ENCODE measurements at regions not wholly inside any gene's neighbourhood (a gene's known extent, or its start where the extent isn't known, plus 50 kb on each side); places are given as distances from the start of the nearest gene placed in this dataset.

- DNase-seq: no peak
These were observed 95.8 kb upstream of the MYCBP2 start for GRCh38 chr13:77422724-77423123.

GRCh38 chr13:77417897-77418296, 91.0 kb upstream of the MYCBP2 start:
- no peak for DNase-seq

GRCh38 chr13:77416666-77417212, 89.8 kb upstream of the MYCBP2 start:
- no peak for DNase-seq

- DNase-seq: no peak
These were observed 88.6 kb upstream of the MYCBP2 start for GRCh38 chr13:77415253-77416071.

- no peak for DNase-seq
These were observed 86.0 kb upstream of the MYCBP2 start for GRCh38 chr13:77412860-77413259.

GRCh38 chr13:77412116-77412635, 85.3 kb upstream of the MYCBP2 start:
- peak; percentile 34 for DNase-seq

- DNase-seq: no peak
These were observed 82.5 kb upstream of the MYCBP2 start for GRCh38 chr13:77409412-77409811.

GRCh38 chr13:77406644-77407440, 79.9 kb upstream of the MYCBP2 start:
- DNase-seq: no peak

GRCh38 chr13:77398825-77399620, 72.1 kb upstream of the MYCBP2 start:
- DNase-seq: no peak

GRCh38 chr13:77397636-77398035, 70.7 kb upstream of the MYCBP2 start:
- no peak for DNase-seq

- no peak for DNase-seq
These were observed 64.6 kb upstream of the MYCBP2 start for GRCh38 chr13:77391475-77391874.

- DNase-seq: no peak
These were observed 63.5 kb upstream of the MYCBP2 start for GRCh38 chr13:77390391-77390790.

GRCh38 chr13:77389625-77390000, 62.7 kb upstream of the MYCBP2 start:
- DNase-seq: no peak

GRCh38 chr13:77388944-77389624, 62.2 kb upstream of the MYCBP2 start:
- DNase-seq: no peak

- DNase-seq: no peak
These were observed 60.8 kb upstream of the MYCBP2 start for GRCh38 chr13:77387607-77388200.

- no peak for DNase-seq
These were observed 60.1 kb upstream of the MYCBP2 start for GRCh38 chr13:77386880-77387606.

GRCh38 chr13:77386046-77386445, 59.2 kb upstream of the MYCBP2 start:
- DNase-seq: no peak

GRCh38 chr13:77384999-77385398, 58.1 kb upstream of the MYCBP2 start:
- no peak for DNase-seq

GRCh38 chr13:77383097-77383496, 56.2 kb upstream of the MYCBP2 start:
- DNase-seq: no peak

- no peak for DNase-seq
These were observed 54.2 kb upstream of the MYCBP2 start for GRCh38 chr13:77381059-77381458.

- DNase-seq: no peak
These were observed 52.6 kb upstream of the MYCBP2 start for GRCh38 chr13:77379508-77379907.
